Breast epithelium (tissue), 3 donors: ENCODE measurements at regions not wholly inside any gene's neighbourhood (a gene's known extent, or its start where the extent isn't known, plus 50 kb on each side); places are given as distances from the start of the nearest gene placed in this dataset.
"Not testable (repeated sequence)": the region's sequence is repeated elsewhere in the genome, so short reads cannot be mapped to it uniquely, and the experiment has no call there.

Experiments used
- CTCF ChIP-seq, 3 donors: fragments of 450-650 bp; IDR thresholded peaks; one replicate each; pipeline ENCODE4 v1.5.1; 2016 to 2017; ENCODE audit warnings: antibody characterized with exemption in 3 of 3, mild to moderate bottlenecking in 3 of 3, moderate library complexity in 3 of 3
- POLR2AphosphoS5 ChIP-seq, 3 donors: sonication (generic); formaldehyde crosslinking; IDR thresholded peaks; one replicate each; pipeline ENCODE4 v1.6.1; 2017; ENCODE audit warnings: antibody characterized with exemption in 3 of 3

- TF ChIP-seq CTCF, POLR2AphosphoS5 (IDR thresholded peaks at IDR 0.05): not testable (repeated sequence)
These were observed 227.9 kb upstream of the CWC22 start for GRCh38 chr2:180234991-180235390.
